ENCODE measurements at regions not wholly inside any gene's neighbourhood (a gene's known extent, or its start where the extent isn't known, plus 50 kb on each side); places are given as distances from the start of the nearest gene placed in this dataset.
"Not testable (repeated sequence)": the region's sequence is repeated elsewhere in the genome, so short reads cannot be mapped to it uniquely, and the experiment has no call there.

DNA sequence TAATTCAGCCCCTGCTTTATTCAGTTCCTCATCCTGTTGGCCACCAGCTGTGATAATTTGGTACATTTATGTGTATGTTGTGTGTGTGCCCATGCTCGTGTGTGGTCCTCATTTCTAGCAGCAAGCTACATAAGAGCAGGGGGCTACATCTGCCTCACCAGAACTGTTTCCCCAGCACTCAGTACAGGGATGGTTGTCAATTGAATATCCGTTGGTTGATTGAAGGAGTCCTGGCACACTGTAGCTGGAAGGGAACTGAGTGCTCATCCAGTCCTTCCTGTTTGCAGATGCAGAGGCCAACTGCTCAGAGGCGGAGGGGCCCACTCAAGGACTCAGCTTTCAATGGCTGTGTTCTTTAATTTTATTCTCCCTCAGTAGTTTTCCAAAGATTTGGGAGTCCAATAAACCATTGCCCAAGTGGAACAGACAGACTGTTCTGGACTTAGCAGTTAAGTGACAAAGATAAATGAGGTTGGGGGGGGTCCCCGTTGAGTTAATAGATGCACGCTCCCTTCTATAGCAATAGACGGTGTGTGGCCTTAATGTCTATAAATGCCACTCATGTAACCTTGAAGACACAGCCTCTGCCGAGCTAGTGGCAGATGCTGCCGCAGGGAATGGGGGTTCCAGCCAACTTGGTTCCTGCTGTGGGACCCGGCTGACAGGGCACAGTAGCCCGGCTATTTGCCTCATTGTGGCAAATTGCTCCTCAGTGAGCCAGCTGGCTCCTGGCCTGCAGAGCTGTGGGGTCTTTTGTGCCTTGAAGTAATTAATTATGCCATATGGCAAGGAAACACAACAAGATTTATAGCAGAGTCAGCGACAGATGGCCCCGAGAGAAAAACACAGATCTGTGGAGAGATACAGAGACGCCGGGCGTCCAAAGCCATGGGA is 71.4 kb upstream of the GRK3 start:
- DNase-seq, result no peak

GRCh38 chr22:25493794-25494193 is 70.7 kb upstream of the GRK3 start:
- no peak for DNase-seq

DNA sequence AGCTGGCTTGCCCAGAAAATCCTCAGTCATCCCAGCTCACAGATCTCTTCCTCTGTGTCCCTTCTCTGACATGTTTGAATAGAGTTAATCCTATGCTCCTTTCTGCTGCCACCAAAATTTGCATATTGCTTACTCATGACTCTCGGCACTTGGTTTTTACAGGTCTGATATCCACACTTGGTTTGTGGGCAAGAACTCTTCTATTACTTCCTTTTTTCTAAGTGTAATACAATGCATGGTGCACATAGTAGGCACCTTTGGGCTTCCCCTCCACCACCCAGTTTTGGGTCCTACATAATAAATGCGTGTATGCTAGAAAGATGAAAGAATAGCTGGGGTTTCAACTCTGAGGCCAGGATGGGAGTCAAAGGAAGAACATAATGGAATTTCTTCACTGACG is 69.7 kb upstream of the GRK3 start:
- no peak for DNase-seq

GRCh38 chr22:25495285-25495684 is 69.2 kb upstream of the GRK3 start:
- no peak for DNase-seq

DNA sequence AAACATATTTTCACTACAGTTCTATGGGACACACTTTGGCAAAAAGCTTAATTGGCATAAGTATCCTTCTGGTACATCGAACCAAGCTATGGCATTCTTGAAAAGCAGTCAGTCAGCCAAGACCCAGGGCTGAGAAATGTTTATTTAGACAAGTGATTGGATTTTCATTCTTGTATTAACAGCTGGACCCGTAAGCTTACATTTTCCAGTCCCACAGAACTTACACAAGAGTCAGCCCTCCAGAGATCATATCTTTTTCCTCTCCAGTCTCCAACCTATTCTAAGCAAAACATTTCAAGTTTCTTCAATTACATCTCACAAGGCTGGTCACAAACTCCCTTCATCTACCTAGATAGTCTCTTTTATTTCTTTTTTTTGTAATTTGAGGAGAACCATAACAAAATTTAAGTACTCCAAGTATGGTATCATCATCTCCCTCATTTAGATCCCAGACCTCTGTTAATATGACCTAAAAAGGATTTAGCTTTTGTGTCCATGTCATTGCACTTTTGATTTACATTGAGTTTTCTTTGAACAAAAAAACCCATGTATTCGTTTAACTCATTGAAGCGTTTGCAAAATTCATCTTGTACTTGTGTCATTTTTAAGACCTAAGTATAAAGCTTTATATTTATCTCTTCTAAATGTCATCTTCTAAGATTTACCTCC is 67.9 kb upstream of the GRK3 start:
- no peak for DNase-seq

GRCh38 chr22:25497181-25497641 is 67.3 kb upstream of the GRK3 start:
- no peak for DNase-seq

DNA sequence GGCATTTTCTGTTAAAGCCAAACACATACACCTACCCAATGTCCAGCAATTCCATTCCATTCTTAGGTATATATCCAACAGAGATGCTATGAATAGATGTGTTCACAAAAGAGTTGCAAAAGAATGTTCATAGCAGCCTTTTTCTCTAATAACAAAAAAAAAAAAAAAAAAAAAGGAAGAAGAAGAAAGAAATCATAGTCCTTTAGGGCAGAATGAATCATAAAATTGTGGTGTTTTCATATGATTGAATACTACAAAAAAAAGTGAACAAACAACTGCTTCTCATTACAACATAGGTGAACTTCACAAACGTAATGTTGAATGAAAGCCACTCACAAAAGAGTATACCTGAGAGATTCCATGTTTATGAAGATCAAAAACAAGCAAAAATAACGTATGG is 66.8 kb upstream of the GRK3 start:
- no peak for DNase-seq

DNA sequence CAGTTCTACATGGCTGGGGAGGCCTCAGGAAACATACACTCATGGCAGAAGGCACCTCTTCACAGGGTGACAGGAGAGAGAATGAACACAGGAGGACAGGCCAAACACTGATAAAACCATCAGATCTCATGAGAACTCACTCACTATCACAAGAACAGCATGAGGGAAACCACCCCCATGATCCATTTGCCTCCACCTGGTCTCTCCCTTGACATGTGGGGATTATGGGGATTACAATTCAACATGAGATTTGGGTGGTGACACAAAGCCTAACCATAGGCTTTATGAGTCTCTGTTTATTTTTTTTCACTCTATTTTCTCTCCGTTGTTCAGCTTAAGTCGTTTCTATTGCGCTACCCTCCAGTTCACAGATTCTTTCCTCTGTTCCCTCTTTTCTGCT is 63.8 kb upstream of the GRK3 start:
- not testable (repeated sequence) for DNase-seq

DNA sequence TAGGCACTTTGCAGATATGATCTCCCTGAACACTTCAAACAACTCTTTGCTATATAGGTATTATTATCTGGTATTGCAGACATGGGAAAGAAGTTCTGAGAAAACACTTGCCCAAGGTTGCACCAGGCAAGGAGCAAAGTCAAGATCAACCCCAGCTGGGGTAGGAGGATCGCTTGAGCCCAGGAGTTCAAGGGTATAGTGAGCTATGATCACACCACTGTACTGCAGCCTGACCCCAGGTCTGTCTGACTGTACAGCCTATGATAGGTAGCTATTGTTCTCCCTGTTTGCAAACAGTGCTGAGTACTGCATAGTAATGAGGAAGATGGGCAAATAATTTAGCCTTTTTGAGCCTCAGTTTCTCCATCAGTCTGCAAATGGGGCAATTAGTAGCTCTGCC is 60.5 kb upstream of the GRK3 start:
- DNase-seq, result not testable (repeated sequence)

GRCh38 chr22:25508161-25508560 is 56.3 kb upstream of the GRK3 start:
- DNase-seq, result no peak

DNA sequence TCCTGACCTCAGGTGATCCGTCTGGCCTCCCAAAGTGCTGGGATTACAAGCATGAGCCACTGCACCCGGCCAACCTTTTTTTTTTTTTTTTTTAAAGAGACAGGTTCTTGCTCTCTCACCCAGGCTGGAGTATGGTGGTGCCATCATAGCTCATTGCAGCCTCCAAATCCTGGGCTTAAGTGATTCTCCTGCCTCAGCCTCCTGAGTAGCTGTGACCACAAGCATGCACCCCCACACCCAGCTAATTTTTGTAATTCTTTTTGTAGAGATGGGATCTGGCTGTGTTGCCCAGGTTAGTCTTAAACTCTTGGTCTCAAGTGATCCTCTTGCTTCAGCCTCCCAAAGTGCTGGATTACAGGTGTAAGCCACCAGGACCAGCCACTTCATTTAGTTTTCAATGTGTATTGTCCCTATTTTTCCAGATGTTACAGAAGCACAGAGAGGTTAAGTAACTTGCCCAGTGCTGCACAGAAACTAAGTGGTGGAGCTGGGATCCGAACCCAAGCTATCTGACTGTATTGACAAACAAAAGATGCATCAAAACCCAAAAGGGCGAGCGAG is 55.6 kb upstream of the GRK3 start:
- DNase-seq, result no peak

GRCh38 chr22:25509374-25509791 is 55.1 kb upstream of the GRK3 start:
- DNase-seq, result no peak

- no peak for DNase-seq
These were observed 53.6 kb upstream of the GRK3 start for GRCh38 chr22:25510876-25511275.

GRCh38 chr22:25511725-25512124 is 52.8 kb upstream of the GRK3 start:
- no peak for DNase-seq

GRCh38 chr22:25514436-25515180 is 49.9 kb upstream of the GRK3 start:
- no peak for DNase-seq
